Activated T-cell treated with anti-CD3 and anti-CD28 coated beads for 1 hour (primary cell): ENCODE measurements at regions not wholly inside any gene's neighbourhood (a gene's known extent, or its start where the extent isn't known, plus 50 kb on each side); places are given as distances from the start of the nearest gene placed in this dataset.
A peak's percentile ranks its signal among the peaks of the same experiment; 100 is the strongest.
"Not testable (repeated sequence)": the region's sequence is repeated elsewhere in the genome, so short reads cannot be mapped to it uniquely, and the experiment has no call there.

Source experiments
- DNase-seq: peaks from one replicate; pipeline ENCODE4 v3.0.0-alpha.2; 2020; ENCODE audit warnings: low read depth

DNA sequence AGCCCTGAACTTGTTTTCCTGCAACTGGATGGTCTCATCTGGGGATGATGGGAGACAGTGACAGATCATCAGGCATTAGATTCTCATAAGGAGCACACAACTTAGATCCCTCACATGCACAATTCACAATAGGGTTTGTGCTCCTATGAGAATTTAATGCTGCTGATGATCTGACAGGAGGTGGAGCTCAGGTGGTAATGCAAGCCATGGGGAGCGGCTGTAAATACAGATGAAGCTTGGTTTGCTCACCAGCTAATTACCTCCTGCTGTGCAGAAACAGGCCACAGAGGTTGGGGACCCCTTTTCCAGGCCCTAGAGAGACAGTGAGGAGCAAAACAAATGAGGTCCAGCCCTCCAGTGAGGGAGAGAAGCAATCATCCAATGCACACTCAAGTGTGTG is 168.6 kb downstream of the RGS9 start:
- no peak for DNase-seq

DNA sequence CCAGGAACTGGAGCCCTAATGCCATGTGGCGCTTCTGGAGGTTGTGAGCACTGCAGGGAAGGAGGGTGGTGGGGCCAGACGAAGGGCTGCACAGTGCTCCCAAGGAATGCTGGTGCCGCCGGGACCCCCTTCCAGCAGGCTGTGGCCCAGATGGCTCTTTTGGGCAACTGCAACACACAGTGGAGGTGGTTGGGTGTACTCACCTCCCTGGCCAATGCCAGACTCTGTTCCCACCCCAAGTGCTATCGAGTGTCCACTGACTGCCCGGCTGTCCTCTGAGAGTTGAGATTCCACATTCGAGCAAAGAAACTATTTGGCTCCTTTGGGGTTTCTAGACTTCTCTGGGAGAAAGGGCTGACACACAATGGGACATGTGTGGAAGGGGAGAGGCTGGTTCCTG is 167.9 kb downstream of the RGS9 start:
- DNase-seq = no peak

- DNase-seq = not testable (repeated sequence)
Measured at GRCh38 chr17:65301882-65302281, 164.7 kb downstream of the RGS9 start.

GRCh38 chr17:65301184-65301583 is 164.0 kb downstream of the RGS9 start:
- no peak for DNase-seq

DNA sequence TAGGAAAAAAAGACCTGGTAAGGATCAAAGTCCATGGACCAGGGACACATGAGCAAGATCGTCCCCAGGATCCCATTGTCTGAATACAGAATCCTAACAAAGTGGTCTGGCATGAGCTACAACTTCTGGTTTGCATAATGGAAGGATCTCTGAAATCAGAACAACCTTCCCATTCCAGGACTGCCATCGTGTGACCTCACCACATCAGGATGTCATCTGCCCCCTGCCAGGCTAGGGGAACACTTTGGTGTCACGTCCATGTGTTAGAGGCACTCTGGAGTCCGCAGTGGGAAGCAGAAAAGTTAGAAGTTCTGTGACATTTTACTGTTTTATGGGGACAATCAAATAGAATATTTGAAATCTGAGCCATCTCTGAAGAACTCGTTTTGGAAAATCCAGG is 160.7 kb downstream of the RGS9 start:
- DNase-seq = no peak

DNA sequence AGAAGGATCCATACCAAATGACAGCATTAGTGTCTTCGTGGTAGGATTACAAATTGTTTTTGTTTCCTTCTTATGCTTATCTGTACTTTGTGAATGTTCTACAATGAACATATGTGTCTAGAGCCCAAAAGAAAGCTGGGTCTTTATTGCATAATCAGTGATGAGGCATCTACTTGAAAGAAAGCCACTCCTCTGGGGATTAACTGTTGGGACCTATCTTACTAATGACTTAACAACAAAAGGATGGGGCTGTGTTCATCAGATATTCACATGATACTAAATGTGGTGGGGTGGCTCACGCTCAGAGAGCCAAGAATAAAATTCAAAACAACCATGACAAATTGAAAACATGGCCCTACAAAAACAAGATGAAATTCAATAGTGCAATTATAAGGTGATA is 160.2 kb downstream of the RGS9 start:
- DNase-seq = no peak

DNA sequence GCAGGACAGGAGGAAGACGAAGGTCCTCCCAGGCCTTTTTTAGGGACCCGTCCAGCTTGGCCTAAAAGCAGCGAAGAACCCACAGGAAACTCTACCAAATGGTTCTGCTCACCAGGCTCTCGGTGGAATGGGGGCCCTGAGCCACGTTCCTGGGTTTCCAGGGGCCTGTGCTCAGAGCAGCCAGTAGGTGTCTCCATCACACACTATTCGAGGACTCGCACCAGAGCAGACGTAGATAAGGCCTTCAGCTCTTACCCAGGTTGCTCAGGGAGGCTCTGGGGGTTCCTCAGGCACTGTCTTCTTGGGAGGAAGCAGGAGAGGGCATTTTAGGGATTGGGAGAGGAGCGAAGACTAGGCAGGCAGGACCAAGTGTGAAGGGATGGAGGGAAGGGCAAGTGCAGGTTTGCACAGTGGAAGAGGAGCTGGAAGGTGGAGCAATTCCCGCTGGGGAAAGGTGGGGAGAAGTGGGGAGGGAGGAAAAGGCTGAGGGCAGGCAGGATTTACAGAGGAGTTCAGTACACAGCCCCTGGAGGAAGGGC is 157.1 kb downstream of the RGS9 start:
- peak; percentile 44 for DNase-seq

DNA sequence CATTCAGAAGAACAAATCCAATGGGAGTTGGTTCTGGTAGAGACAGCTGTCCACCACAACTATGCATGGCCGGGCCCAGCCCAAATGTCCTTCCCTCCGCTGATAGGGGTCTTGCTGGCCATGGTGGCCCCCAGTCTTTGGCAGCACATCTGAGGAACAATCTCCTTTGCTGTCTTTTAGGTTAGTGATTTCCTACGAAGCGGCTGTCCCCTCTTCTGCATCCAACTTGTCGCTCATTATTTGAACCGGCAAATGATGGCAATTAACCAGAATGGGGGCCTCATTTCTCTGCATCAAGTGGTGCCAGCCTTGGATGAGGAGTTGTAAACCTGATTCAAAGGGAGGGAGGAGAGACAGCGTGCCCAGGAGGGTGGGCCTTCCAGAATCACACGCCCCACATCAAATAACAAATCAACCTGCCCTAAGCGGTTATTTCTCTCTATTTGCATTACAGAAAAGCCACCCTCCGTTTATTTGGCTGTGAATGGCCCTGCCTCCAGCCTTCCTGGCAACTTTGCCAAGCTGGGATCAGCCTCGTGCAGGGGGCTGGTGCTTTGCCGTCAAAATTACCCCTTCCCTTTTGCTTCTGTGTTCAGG is 156.5 kb downstream of the RGS9 start:
- DNase-seq = no peak

- DNase-seq = no peak
Measured at GRCh38 chr17:65292430-65292829, 155.3 kb downstream of the RGS9 start.

- DNase-seq = not testable (repeated sequence)
Measured at GRCh38 chr17:65291301-65291700, 154.1 kb downstream of the RGS9 start.

- DNase-seq = no peak
Measured at GRCh38 chr17:65290616-65291015, 153.4 kb downstream of the RGS9 start.

DNA sequence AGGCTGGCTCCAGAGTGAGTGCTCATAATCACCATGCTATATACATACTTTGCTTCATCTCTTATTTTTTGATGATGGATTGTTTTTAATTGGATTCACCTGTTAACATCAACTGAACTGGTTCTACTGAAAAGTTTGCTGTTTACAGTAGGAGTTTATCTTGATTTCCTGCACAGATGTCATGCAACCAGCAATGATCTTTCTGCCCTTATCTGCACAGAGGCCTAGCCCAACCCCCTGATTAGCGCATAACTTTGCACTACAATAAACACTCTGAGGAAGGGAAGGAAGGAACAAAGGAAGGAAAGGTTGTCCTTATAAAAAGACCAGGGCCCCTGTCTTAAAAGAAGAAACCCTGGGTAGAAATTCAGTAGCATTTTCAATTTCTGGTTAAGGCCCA is 152.9 kb downstream of the RGS9 start:
- DNase-seq = no peak

GRCh38 chr17:65287040-65287439 is 149.9 kb downstream of the RGS9 start:
- no peak for DNase-seq

DNA sequence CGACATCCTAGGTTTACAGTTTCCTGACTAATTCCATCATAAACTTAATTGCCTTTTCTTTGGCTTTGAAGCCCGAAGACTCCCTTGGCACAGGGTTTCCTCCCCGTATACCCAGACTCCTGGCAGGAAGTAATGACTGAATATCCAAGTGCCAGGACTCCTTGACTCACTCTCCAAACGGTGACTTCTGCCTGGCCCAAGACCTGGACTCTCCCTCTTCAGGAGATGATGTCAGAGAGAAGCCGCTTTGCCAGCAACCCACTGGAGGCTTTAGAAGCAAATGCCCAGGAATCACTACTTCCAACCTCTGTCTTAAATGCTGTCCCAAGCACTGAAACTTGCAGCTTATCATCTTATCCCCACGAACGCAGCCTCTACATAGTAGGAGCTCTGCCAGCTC is 146.5 kb downstream of the RGS9 start:
- DNase-seq = no peak

DNA sequence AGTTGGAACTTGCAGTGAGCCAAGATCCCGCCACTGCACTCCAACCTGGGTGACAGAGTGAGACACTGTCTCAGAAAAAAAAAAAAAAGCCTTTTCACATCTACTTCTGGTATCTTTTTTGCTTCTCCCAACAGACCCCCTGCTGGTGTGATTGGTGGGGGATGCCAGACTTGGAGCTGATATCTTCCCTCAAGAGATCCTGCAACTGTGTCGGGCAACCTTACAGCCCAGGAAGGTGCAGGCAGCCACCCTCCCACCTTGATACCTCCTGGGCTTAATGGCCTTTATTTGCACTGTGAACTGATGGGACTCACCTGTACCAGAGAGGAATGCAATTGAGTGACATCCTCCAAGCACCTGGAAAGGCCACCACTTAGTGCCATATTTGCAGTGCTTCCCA is 142.3 kb downstream of the RGS9 start:
- no peak for DNase-seq

DNA sequence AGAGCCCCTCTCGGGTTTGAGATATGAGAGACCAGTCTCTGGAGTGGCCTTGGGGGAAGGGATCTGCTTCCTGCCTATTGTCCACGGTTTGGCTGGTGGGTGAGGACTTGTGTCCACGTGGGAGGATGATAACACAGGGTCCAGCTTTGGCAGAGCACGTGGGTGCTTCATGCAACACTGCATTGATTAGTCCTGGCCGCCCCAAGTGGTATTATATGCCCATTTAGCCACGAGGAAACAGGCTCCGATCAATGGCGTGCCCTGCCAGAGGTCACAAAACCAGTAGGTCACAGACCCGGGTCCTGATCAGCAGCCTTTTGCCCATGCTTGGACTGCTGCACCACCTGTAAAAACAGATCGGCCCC is 141.6 kb downstream of the RGS9 start:
- no peak for DNase-seq

DNA sequence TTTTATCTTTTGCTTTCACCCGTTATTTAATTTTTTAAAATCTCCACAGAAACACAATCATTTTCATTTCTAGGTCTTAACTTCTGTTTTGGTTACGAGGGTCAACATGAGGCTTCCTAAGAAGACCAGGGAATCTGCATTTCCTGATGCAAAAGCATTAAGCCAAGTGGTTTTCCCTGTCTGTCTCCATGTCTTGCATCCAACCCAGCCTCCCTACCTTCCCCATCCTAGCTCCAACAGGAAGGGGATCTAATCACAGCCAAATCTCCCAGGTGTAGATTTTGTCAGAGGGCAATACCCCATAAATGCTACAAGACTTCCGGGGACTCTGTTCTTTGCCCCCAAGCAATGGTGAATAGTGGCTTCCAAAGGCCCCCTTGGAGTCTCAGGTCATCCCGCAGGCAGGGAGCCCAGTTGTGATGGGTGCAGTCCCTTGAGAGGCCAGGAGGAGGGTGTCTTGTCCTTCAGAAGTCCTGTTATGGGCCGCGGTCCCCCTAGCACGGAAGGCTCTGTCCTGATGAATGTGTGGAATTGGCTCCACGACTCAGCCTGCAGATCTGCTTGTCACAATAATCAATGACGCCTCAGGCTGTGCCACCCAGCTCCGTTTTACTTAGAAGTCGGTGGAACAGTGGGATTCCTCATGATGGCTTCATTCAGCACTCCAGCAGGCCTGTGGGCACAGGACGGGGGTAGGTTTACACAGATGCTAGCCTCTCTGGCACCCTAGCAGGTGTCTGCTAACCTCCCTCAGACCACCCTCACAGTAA is 141.1 kb downstream of the RGS9 start:
- DNase-seq = peak; percentile 4

- DNase-seq = no peak
Measured at GRCh38 chr17:65277576-65277975, 140.4 kb downstream of the RGS9 start.
